ENCODE measurements at regions not wholly inside any gene's neighbourhood (a gene's known extent, or its start where the extent isn't known, plus 50 kb on each side); places are given as distances from the start of the nearest gene placed in this dataset.

DNA sequence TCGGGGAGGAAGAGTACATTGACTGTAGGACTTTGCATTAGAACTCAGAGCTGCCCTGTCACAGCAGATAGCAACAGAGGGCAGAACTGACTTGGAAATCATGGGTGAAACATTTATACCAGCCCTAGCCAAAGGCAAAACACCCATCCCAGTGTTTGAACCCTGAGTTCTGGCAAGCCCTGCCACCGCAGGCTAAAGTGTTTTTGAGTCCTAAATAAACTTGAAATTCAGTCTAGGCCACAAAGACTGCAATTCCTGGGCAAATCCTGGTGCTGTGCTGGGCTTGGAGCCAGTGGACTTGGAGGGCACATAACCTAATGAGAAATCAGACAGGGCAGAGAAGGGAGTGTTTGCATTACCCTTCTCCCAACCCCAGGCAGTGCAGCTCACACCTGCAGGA is 1015.7 kb downstream of the FSTL5 start:
- TF ChIP-seq, protein P1, sequence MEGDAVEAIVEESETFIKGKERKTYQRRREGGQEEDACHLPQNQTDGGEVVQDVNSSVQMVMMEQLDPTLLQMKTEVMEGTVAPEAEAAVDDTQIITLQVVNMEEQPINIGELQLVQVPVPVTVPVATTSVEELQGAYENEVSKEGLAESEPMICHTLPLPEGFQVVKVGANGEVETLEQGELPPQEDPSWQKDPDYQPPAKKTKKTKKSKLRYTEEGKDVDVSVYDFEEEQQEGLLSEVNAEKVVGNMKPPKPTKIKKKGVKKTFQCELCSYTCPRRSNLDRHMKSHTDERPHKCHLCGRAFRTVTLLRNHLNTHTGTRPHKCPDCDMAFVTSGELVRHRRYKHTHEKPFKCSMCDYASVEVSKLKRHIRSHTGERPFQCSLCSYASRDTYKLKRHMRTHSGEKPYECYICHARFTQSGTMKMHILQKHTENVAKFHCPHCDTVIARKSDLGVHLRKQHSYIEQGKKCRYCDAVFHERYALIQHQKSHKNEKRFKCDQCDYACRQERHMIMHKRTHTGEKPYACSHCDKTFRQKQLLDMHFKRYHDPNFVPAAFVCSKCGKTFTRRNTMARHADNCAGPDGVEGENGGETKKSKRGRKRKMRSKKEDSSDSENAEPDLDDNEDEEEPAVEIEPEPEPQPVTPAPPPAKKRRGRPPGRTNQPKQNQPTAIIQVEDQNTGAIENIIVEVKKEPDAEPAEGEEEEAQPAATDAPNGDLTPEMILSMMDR (IDR thresholded peaks at IDR 0.05) = no peak
- no peak for TF ChIP-seq POLR2A (IDR thresholded peaks at IDR 0.05)

Measured in thyroid gland (tissue), 4 donors.